ENCODE measurements at regions not wholly inside any gene's neighbourhood (a gene's known extent, or its start where the extent isn't known, plus 50 kb on each side); places are given as distances from the start of the nearest gene placed in this dataset.

DNA sequence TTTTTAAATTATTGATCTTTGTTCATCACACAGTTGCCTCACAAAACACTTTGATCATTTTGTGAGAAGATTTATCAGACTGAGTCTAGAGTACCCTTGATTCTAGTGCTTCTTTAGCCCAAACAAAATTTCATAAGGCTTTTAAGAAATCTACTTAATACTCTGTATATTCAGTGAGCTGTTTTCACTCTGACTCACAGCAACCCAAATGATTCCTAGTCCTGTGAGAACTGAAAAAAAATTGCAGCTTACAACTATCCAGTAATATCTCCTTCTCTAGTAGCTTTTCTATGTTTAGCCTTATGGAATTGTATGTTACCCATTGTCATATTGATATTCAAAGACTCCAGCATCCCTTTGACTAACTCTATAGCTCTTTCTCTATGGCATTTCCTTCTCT is 915.6 kb downstream of the AMY1C start:
- Mint-ChIP-seq H3K27me3 (ENCODE audit: low read depth in 3 of 3) (no peaks in the 10 kb centered on the region), H3K4me3 (no peak overlapping the region), H3K36me3 (no peaks in the 10 kb centered on the region), H3K4me1 (no peaks in the 10 kb centered on the region), H3K27ac (no peak overlapping the region), H3K9me3 (peaks cover 0 to 8% (median 0%) of the 10 kb centered on the region in 7 donors)
- H2AFZ ChIP-seq (ENCODE audit: insufficient read depth, low read depth, low read length, poor library complexity, severe bottlenecking) = no peak overlapping the region
- H3K4me3 ChIP-seq (replicated peaks in 1 of 3; ENCODE audit: low read depth in 2 of 3, low read length in 3 of 3) = no peak overlapping the region
- H3K4me2 ChIP-seq (replicated peaks; ENCODE audit: extremely low read depth, low read length, poor library complexity, severe bottlenecking) = no peak overlapping the region
- H3K4me1 ChIP-seq (ENCODE audit: control insufficient read depth in 1 of 2, insufficient read depth in 2 of 2, low read length in 2 of 2) = no peaks in the 10 kb centered on the region
- no peak overlapping the region for H3K9ac ChIP-seq (ENCODE audit: insufficient read depth, low read length, poor library complexity, severe bottlenecking)
- H3K79me2 ChIP-seq (ENCODE audit: insufficient read depth, low read length) = no peaks in the 10 kb centered on the region
- no peaks in the 10 kb centered on the region for H3K9me3 ChIP-seq (replicated peaks in 1 of 2; ENCODE audit: control insufficient read depth in 1 of 2, insufficient read depth in 1 of 2, low read length in 2 of 2)
- no peaks in the 10 kb centered on the region for H4K20me1 ChIP-seq (ENCODE audit: insufficient read depth, low read length)
- no peak overlapping the region for H3K27ac ChIP-seq (ENCODE audit: low read depth in 1 of 2, low read length in 2 of 2)
- TF ChIP-seq, protein P1, sequence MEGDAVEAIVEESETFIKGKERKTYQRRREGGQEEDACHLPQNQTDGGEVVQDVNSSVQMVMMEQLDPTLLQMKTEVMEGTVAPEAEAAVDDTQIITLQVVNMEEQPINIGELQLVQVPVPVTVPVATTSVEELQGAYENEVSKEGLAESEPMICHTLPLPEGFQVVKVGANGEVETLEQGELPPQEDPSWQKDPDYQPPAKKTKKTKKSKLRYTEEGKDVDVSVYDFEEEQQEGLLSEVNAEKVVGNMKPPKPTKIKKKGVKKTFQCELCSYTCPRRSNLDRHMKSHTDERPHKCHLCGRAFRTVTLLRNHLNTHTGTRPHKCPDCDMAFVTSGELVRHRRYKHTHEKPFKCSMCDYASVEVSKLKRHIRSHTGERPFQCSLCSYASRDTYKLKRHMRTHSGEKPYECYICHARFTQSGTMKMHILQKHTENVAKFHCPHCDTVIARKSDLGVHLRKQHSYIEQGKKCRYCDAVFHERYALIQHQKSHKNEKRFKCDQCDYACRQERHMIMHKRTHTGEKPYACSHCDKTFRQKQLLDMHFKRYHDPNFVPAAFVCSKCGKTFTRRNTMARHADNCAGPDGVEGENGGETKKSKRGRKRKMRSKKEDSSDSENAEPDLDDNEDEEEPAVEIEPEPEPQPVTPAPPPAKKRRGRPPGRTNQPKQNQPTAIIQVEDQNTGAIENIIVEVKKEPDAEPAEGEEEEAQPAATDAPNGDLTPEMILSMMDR (IDR thresholded peaks at IDR 0.05) = no peak
- H3K36me3 ChIP-seq (replicated peaks in 1 of 2; ENCODE audit: control insufficient read depth in 1 of 2, insufficient read depth in 2 of 2, low read length in 2 of 2) = no peaks in the 10 kb centered on the region
- intact Hi-C loops (cut with micrococcal nuclease) = no loop called here
- H3K27me3 ChIP-seq (ENCODE audit: control insufficient read depth in 2 of 2, insufficient read depth in 2 of 2, low read length in 2 of 2) = no peaks in the 10 kb centered on the region
- no peak for DNase-seq

DNA sequence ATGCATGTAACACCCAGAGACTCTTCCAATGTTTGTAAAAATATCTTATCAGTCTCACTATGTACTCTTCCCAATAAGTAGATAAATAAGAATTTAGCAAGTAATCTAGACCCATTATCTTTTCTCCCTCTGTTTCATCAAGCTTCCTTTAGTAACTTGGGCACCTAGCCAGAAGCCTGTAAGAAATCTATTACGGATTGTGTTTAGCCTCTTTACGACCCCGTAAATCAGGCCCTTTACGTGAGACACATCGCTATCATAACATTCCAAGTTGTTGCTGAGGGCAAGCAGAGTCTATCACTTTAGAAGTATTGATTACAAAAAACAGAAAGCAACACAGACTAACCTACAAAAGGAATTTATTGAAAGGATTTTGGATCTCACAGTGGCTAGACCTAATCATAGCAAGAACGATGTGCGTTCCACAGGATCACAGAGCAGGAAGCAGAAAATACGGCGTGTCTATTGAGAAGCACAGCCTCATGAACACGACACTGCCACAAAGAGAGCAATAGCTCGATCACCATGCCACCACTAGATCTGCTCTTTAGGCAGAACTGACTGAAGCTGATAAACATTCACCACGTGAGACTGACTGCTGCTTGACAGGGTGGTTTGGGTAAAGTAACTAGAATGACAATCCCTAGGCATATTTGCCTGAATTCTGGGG is 922.1 kb downstream of the AMY1C start:
- no peaks in the 10 kb centered on the region for H3K79me2 ChIP-seq (ENCODE audit: insufficient read depth, low read length)
- Mint-ChIP-seq H3K4me1 (no peaks in the 10 kb centered on the region), H3K4me3 (no peak overlapping the region), H3K9me3 (peaks cover 0 to 5% (median 2%) of the 10 kb centered on the region in 7 donors), H3K27me3 (ENCODE audit: low read depth in 3 of 3) (no peaks in the 10 kb centered on the region), H3K27ac (no peak overlapping the region), H3K36me3 (no peaks in the 10 kb centered on the region)
- TF ChIP-seq, protein P1 (IDR thresholded peaks at IDR 0.05) = no peak
- H3K4me3 ChIP-seq (replicated peaks in 1 of 3; ENCODE audit: low read depth in 2 of 3, low read length in 3 of 3) = no peak overlapping the region
- no peak overlapping the region for H3K27ac ChIP-seq (ENCODE audit: low read depth in 1 of 2, low read length in 2 of 2)
- no peak overlapping the region for H3K9ac ChIP-seq (ENCODE audit: insufficient read depth, low read length, poor library complexity, severe bottlenecking)
- WGBS (ENCODE audit: insufficient coverage) = 82% methylated on average over 10 of the region's 12 CpGs
- intact Hi-C loops (cut with micrococcal nuclease) = no loop called here
- no peak for DNase-seq
- no peaks in the 10 kb centered on the region for H3K4me1 ChIP-seq (ENCODE audit: control insufficient read depth in 1 of 2, insufficient read depth in 2 of 2, low read length in 2 of 2)
- H2AFZ ChIP-seq (ENCODE audit: insufficient read depth, low read depth, low read length, poor library complexity, severe bottlenecking) = no peak overlapping the region
- H3K4me2 ChIP-seq (replicated peaks; ENCODE audit: extremely low read depth, low read length, poor library complexity, severe bottlenecking) = no peak overlapping the region
- no peaks in the 10 kb centered on the region for H4K20me1 ChIP-seq (ENCODE audit: insufficient read depth, low read length)
- H3K27me3 ChIP-seq (ENCODE audit: control insufficient read depth in 2 of 2, insufficient read depth in 2 of 2, low read length in 2 of 2) = no peaks in the 10 kb centered on the region
- no peaks in the 10 kb centered on the region for H3K9me3 ChIP-seq (replicated peaks in 1 of 2; ENCODE audit: control insufficient read depth in 1 of 2, insufficient read depth in 1 of 2, low read length in 2 of 2)
- H3K36me3 ChIP-seq (replicated peaks in 1 of 2; ENCODE audit: control insufficient read depth in 1 of 2, insufficient read depth in 2 of 2, low read length in 2 of 2) = no peaks in the 10 kb centered on the region
